Activated CD4-positive, alpha-beta T cell treated with anti-CD3 and anti-CD28 coated beads, Interleukin-2, amount 10 ng/mL, durations not matched to agents 7 days and 5 days (primary cell): ENCODE measurements at regions not wholly inside any gene's neighbourhood (a gene's known extent, or its start where the extent isn't known, plus 50 kb on each side); places are given as distances from the start of the nearest gene placed in this dataset.
"Not testable (repeated sequence)": the region's sequence is repeated elsewhere in the genome, so short reads cannot be mapped to it uniquely, and the experiment has no call there.

Source experiments
- CTCF ChIA-PET: fragments of 350-600 bp; sonication (Branson Sonifier 250); formaldehyde crosslinking; loops from one replicate; lab custom pipeline; 2021; ENCODE audit warnings: antibody characterized with exemption; lab: Charles Lee
- POLR2A ChIA-PET: fragments of 350-600 bp; sonication (Branson Sonifier 250); formaldehyde crosslinking; loops from one replicate; lab custom pipeline; 2021; ENCODE audit warnings: antibody characterized with exemption; lab: Charles Lee
- DNase-seq: peaks from one replicate; pipeline ENCODE4 v3.0.0-alpha.2; 2020
- H3K27ac Mint-ChIP-seq: one replicate; pipeline ENCODE4 v1.8.0; 2021; ENCODE audit warnings: mild to moderate bottlenecking, moderate library complexity, mixed read lengths
- H3K27me3 Mint-ChIP-seq: one replicate; pipeline ENCODE4 v1.8.0; 2021; ENCODE audit warnings: mixed read lengths
- H3K36me3 Mint-ChIP-seq: one replicate; pipeline ENCODE4 v1.8.0; 2021; ENCODE audit warnings: low read depth, mixed read lengths
- H3K4me1 Mint-ChIP-seq: one replicate; pipeline ENCODE4 v1.8.0; 2021; ENCODE audit warnings: mixed read lengths
- H3K4me3 Mint-ChIP-seq: one replicate; pipeline ENCODE4 v1.8.0; 2021; ENCODE audit warnings: mild to moderate bottlenecking, moderate library complexity, mixed read lengths
- H3K9me3 Mint-ChIP-seq: one replicate; pipeline ENCODE4 v1.8.0; 2021; ENCODE audit warnings: mixed read lengths

DNA sequence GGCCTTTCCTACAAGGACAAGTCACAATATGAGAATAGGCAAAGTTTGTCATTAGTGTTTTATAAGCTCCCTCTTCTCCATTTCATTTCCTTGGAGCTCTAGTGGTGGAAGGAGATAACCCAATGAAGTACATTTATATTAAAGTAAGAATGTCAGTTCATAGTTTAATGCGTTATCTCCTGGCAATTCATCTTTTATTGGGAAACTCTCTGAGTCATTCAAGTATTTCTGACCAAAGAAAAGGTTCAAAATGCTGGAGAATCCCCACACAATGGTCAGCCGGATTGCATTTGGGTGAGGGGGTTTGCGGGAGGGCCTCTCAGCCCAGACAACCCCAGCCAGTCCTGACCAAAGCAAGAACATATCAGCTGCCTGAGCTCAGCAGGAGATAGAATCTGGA, 321.5 kb upstream of the NRP1 start:
- POLR2A ChIA-PET = no interaction called here
- H3K27me3 Mint-ChIP-seq = peaks cover 1% of the 10 kb centered on the region
- no peak for DNase-seq
- peaks cover 3% of the 10 kb centered on the region for H3K9me3 Mint-ChIP-seq
- CTCF ChIA-PET = no interaction called here
- no peak overlapping the region for H3K4me3 Mint-ChIP-seq
- peaks cover 1% of the 10 kb centered on the region for H3K4me1 Mint-ChIP-seq
- no peak overlapping the region for H3K27ac Mint-ChIP-seq
- H3K36me3 Mint-ChIP-seq = no peaks in the 10 kb centered on the region

DNA sequence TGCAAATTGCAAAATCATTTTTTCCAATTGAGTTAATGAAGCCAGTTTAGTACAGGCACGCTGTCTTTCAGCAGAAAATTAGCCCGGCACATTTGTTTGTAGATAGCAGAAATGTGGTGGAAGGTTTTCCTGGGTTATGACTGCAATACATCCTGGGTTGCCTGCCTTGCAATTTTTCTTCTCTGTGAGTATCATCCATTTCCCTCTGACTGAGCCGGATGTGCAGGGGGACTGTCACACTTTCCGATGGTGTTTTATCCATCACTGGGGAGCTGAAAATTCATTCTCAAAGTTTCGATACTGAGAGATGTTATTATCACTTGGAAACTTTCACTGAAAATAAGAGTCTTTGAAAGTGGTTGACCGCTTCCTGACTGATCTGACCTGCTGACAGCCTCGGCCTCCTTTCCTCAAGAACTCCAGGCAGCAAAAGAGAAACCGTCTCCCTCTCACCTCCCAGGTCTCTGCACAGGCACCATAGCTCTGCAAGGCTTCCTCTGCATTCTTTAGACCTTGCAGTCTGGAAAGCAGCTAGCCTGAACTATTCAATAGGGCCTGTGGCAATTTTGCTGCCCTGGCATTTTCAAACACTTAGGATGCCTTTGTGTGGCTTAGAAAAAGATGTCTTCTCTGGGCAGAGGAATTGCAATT, 320.8 kb upstream of the NRP1 start:
- no peak overlapping the region for H3K4me3 Mint-ChIP-seq
- H3K27me3 Mint-ChIP-seq = no peaks in the 10 kb centered on the region
- H3K36me3 Mint-ChIP-seq = no peaks in the 10 kb centered on the region
- ChIA-PET CTCF (no interaction called here), POLR2A (no interaction called here)
- peaks cover 3% of the 10 kb centered on the region for H3K9me3 Mint-ChIP-seq
- H3K27ac Mint-ChIP-seq = no peak overlapping the region
- H3K4me1 Mint-ChIP-seq = peaks cover 1% of the 10 kb centered on the region
- no peak for DNase-seq

DNA sequence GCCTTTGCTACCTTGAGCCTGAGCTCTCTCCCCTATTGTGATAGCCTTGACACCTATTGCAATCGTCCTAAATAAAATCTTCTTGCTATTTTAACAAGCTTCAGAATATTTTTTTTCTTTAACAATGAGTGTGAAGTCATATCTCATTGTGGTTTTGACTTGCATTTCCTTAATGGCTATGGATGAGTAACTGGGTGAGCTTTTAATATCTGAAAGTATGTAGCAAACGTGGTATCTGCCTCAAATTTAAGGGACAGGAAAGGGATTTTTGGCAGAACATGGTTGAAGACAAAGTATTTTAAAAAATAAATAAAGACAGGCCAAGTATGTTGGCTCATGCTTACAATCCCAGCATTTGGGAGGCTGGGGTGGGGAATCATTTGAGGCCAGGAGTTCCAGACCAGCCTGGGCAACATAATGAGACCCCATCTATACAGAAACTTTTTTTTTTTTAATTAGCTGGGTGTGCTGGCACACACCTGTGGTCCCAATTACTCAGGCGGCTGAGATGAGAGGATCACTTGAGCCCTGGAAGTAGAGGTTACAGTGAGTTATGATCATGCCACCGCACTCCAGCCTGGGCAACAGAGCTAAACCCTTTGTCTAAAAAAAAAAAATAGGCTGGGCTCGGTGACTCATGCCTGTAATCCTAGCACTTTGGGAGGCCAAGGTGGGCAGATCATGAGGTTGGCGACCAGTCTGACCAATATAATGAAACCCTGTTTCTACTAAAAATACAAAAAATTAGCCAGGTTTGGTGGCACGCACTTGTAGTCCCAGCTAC, 319.3 kb upstream of the NRP1 start:
- no peak overlapping the region for H3K4me3 Mint-ChIP-seq
- H3K27ac Mint-ChIP-seq = no peak overlapping the region
- no peaks in the 10 kb centered on the region for H3K36me3 Mint-ChIP-seq
- POLR2A ChIA-PET = no interaction called here
- DNase-seq = no peak
- CTCF ChIA-PET = no interaction called here
- peaks cover 1% of the 10 kb centered on the region for H3K4me1 Mint-ChIP-seq
- H3K27me3 Mint-ChIP-seq = no peaks in the 10 kb centered on the region
- peaks cover 3% of the 10 kb centered on the region for H3K9me3 Mint-ChIP-seq

DNA sequence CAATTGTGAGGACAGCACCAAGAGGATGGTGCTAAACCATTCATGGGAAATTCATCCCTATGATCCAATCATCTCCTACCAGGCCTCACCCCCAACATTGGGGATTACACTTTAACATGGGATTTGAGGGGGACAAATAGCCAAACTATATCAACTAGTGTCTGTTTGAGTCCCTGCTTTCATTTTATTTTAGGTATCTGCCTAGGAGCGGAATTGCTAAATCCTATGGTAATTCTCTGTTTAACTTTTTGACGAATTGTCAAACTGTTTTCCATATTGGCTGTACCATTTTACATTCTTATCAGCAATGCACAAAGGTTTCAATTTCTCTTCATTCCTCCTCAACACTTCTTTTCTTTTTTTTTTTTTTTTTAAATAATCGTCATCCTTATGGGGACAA, 318.4 kb upstream of the NRP1 start:
- H3K36me3 Mint-ChIP-seq = no peaks in the 10 kb centered on the region
- peaks cover 3% of the 10 kb centered on the region for H3K9me3 Mint-ChIP-seq
- H3K4me3 Mint-ChIP-seq = no peak overlapping the region
- POLR2A ChIA-PET = no interaction called here
- no peak overlapping the region for H3K27ac Mint-ChIP-seq
- H3K4me1 Mint-ChIP-seq = peaks cover 1% of the 10 kb centered on the region
- DNase-seq = no peak
- CTCF ChIA-PET = no interaction called here
- no peaks in the 10 kb centered on the region for H3K27me3 Mint-ChIP-seq

DNA sequence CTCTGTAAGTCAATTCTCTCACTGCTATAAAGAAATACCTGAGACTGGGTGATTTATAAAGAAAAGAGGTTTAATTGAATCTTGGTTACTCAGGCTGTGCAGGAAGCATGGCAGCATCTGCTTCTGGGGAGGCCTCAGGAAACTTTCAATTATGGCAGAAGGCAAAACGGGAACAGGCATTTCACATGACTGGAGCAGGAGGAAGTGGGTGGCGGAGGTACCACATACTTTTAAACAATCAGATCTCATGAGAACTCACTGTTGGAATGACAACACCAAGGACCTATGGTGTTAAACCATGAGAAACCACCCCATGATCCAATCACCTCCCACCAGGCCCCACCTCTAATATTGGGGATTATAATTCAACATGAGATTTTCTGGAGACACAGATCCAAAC, 315.7 kb upstream of the NRP1 start:
- H3K4me1 Mint-ChIP-seq, H3K9me3 Mint-ChIP-seq, H3K4me3 Mint-ChIP-seq, H3K27me3 Mint-ChIP-seq, DNase-seq, CTCF ChIA-PET, POLR2A ChIA-PET, H3K27ac Mint-ChIP-seq, H3K36me3 Mint-ChIP-seq: not testable (repeated sequence)

DNA sequence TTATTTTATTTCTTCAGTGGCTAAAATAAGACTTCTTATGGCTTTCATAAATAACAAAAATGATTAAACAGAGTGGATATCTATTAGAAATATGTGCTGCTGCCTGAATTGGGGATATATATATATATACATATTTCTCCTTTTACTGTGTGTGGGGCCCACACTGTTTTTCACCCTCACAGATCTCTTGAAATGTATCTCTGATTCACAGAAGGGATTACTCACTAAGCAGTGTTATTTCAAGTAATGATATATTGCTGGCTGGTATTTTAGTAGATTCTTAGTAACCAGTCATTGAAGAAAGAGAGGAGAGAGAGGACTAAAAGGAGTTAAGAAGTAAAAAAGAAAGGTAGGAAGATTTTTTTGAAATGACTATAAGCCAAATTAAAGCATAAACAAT, 308.6 kb upstream of the NRP1 start:
- Mint-ChIP-seq H3K36me3 (no peaks in the 10 kb centered on the region), H3K4me3 (no peak overlapping the region), H3K27ac (no peak overlapping the region), H3K27me3 (no peaks in the 10 kb centered on the region), H3K9me3 (no peaks in the 10 kb centered on the region), H3K4me1 (no peaks in the 10 kb centered on the region)
- DNase-seq = no peak
- CTCF ChIA-PET = no interaction called here
- POLR2A ChIA-PET = no interaction called here

DNA sequence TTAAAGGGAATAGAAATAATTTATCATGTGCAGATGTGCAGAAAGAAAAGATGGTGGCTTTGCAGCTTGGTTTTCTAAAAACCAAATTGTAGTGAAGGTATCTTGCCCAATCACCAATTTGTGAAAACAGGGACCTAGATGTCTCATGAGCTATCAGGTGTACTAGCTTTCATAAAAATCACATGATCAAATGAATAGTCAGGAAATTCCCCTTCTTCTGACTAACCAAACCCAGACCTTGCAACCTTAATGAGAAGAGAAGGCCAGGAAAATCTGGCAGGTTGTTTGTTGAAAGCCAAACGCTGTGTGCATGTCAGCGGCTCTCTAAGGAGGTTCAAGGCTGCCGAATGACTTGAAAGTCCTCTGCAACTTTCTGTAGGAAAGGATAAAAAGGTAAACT, 304.4 kb upstream of the NRP1 start:
- Mint-ChIP-seq H3K9me3 (no peaks in the 10 kb centered on the region), H3K4me1 (no peaks in the 10 kb centered on the region), H3K4me3 (no peak overlapping the region), H3K27ac (no peak overlapping the region), H3K36me3 (no peaks in the 10 kb centered on the region), H3K27me3 (no peaks in the 10 kb centered on the region)
- ChIA-PET CTCF (no interaction called here), POLR2A (no interaction called here)
- DNase-seq = no peak

DNA sequence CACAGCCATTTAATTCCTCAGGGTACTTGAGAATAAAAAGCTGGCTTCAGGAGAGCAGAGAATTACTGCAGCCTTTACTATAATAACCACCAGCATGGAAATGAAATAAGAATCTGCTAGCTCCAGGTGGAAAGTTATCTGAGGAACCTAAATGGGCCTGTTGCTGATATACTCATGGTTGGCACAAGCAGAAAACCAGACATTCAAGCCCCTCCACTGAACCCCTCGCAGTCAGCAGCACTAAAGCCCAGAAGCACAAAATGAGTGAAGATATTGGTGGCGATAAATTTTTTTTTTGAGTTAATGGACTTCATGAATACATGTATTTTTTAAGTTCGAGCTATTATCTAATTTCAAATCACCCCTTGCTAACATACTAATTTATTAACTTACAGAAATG, 303.9 kb upstream of the NRP1 start:
- Mint-ChIP-seq H3K9me3 (no peaks in the 10 kb centered on the region), H3K27me3 (no peaks in the 10 kb centered on the region), H3K36me3 (no peaks in the 10 kb centered on the region), H3K4me1 (no peaks in the 10 kb centered on the region), H3K4me3 (no peak overlapping the region), H3K27ac (no peak overlapping the region)
- no peak for DNase-seq
- ChIA-PET CTCF (no interaction called here), POLR2A (no interaction called here)

DNA sequence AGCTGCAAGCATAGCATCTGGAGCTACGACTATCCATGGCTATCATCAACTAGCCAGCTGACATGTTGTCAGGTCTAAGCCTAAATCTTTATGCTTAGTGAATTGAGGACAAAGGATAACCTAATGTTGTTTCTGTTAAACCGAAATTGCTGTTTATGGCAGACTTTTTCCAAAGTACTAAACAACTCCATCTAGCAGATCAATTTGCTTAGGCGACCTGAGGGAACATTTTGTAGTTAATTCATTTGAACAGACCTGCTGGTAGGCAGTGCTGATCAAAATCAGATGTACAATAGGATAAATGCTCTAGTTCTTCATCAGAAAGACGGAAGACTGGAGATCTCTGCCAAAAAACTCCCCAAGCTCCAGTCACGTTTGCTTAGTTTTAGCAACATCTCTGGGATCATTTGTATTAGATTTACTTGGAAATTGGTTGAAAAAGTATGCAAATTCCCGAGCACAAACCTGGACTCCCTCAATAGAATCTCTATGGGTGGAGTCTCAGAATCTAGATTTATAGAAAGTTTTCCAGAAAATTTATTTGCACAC, 301.6 kb upstream of the NRP1 start:
- no peak for DNase-seq
- Mint-ChIP-seq H3K27me3 (no peaks in the 10 kb centered on the region), H3K9me3 (no peaks in the 10 kb centered on the region), H3K36me3 (no peaks in the 10 kb centered on the region), H3K27ac (no peak overlapping the region), H3K4me3 (no peak overlapping the region), H3K4me1 (no peaks in the 10 kb centered on the region)
- ChIA-PET CTCF (no interaction called here), POLR2A (no interaction called here)

DNA sequence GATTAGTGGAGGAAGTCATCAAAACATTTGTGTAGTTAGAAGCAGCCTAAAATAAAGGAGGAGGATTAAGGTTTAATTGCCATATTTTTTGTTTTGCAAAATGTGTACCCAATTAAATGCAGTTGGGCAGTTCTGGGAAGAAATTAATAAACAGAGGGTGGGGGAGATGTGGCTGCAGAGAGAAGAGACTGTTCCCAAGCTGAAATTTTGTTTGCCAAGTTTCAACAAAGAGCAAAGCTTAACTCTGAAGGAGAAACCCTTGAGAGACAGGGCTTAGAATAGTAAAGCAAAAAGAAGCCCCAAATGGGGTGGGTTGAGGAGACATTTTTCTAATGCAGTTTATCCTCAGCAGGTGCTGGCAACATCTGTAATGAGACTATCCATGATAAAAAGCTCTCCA, 298.0 kb upstream of the NRP1 start:
- H3K36me3 Mint-ChIP-seq = no peaks in the 10 kb centered on the region
- DNase-seq = no peak
- H3K9me3 Mint-ChIP-seq = no peaks in the 10 kb centered on the region
- no peak overlapping the region for H3K4me3 Mint-ChIP-seq
- H3K4me1 Mint-ChIP-seq = no peaks in the 10 kb centered on the region
- H3K27ac Mint-ChIP-seq = no peak overlapping the region
- ChIA-PET POLR2A (no interaction called here), CTCF (no interaction called here)
- H3K27me3 Mint-ChIP-seq = no peaks in the 10 kb centered on the region

DNA sequence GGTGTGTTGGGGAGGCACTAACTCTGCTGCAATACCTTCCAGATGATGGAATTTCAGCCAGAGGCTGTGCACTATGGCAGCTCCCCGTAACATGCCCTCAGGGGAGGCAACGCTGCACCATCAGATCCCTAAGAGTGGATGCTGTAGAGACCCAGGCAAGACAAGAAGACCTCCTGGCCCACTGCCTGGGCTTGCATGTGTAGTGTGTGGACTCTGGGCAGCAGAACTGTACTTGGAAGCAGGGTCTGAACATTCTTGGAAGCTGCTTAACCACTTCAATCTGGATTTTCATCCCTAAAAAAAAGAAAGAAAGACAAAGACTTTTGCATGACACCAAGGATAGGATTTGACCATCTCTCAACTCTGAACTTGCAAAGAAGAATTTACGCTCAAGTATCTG, 297.5 kb upstream of the NRP1 start:
- no peaks in the 10 kb centered on the region for H3K36me3 Mint-ChIP-seq
- H3K9me3 Mint-ChIP-seq = no peaks in the 10 kb centered on the region
- ChIA-PET POLR2A (no interaction called here), CTCF (no interaction called here)
- H3K27ac Mint-ChIP-seq = no peak overlapping the region
- H3K4me3 Mint-ChIP-seq = no peak overlapping the region
- H3K4me1 Mint-ChIP-seq = no peaks in the 10 kb centered on the region
- DNase-seq = no peak
- H3K27me3 Mint-ChIP-seq = no peaks in the 10 kb centered on the region

DNA sequence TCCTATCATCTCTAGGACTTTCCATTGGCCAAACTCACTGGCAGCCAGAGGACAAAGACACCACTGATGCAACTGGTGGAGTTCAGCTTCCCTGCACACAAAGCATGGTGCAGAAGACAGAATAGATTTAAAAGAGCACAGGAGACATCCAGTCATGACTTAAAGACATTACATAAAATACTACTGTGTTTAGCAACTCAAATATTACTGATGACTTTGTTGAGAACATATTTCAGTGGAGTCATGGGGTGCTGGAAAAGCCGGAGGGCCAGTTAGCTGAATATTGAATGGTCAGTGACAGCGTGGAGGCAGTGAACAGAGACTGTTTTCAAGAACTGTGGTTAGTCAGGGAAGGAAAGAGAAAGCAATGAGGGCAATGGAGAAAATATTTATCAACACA, 296.3 kb upstream of the NRP1 start:
- no peaks in the 10 kb centered on the region for H3K4me1 Mint-ChIP-seq
- CTCF ChIA-PET = interaction anchor here (0.6 kb wide), 1 partner anchor 71 kb away, joined by 4 read pairs; no protein-coding TSS in a partner anchor

DNA sequence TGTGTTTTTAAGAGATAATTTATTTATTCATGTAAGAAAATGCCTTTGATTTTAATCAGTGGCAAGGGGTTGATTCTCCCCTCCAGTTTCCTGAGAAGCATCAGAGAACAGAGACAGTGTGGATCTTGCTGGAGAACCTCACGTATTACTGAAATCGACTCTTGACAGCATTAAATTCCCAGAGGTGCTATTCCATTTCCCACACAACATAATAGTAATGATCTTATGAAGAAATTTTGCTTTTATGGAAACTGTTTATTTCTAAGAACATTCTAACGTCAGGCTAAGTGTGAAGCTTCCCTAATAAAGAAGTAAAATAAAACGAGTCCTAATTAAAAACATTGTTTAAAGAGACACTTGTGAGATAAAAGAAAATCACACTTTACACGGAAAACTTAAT, 293.1 kb upstream of the NRP1 start:
- Mint-ChIP-seq H3K36me3 (no peaks in the 10 kb centered on the region), H3K4me1 (no peaks in the 10 kb centered on the region), H3K27ac (no peak overlapping the region), H3K4me3 (no peak overlapping the region), H3K27me3 (no peaks in the 10 kb centered on the region), H3K9me3 (no peaks in the 10 kb centered on the region)
- CTCF ChIA-PET = no interaction called here
- DNase-seq = no peak
- POLR2A ChIA-PET = no interaction called here

More for the DNA sequence above, 296.3 kb upstream of the NRP1 start:
- Mint-ChIP-seq H3K9me3 (no peaks in the 10 kb centered on the region), H3K27me3 (no peaks in the 10 kb centered on the region), H3K4me3 (no peak overlapping the region), H3K36me3 (no peaks in the 10 kb centered on the region), H3K27ac (no peak overlapping the region)
- no peak for DNase-seq
- POLR2A ChIA-PET = no interaction called here
